ENCODE measurements at regions not wholly inside any gene's neighbourhood (a gene's known extent, or its start where the extent isn't known, plus 50 kb on each side); places are given as distances from the start of the nearest gene placed in this dataset.
"Not testable (repeated sequence)": the region's sequence is repeated elsewhere in the genome, so short reads cannot be mapped to it uniquely, and the experiment has no call there.

GRCh38 chr6:145155873-145156782 is 579.2 kb downstream of the EPM2A start:
- H3K27ac ChIP-seq (ENCODE audit: low read length), result peak overlapping the region; percentile 59

GRCh38 chr6:145158636-145159035 is 576.7 kb downstream of the EPM2A start:
- H3K36me3 ChIP-seq (ENCODE audit: low read depth, low read length); H3K4me2 ChIP-seq (ENCODE audit: low read length); H3K27ac ChIP-seq (ENCODE audit: low read length); intact Hi-C loops (cut with micrococcal nuclease); H3K9me3 ChIP-seq (ENCODE audit: low read length); CTCF ChIA-PET; H3K27me3 ChIP-seq (ENCODE audit: low read length); H3F3A ChIP-seq (ENCODE audit: low read length, unreplicated experiment); H3K79me2 ChIP-seq (ENCODE audit: low read length); H3K9me2 ChIP-seq (replicated peaks; ENCODE audit: low read length); H2AFZ ChIP-seq (ENCODE audit: low read length); POLR2A ChIA-PET (ENCODE audit: unreplicated experiment); DNase-seq; ATAC-seq; BruUV-seq (replicated peaks); H3K9ac ChIP-seq (ENCODE audit: low read length); H3K4me3 ChIP-seq (ENCODE audit: low read length); H4K20me1 ChIP-seq (ENCODE audit: low read length): not testable (repeated sequence)
- H3K4me1 ChIP-seq (ENCODE audit: insufficient read depth, low read length), result peaks cover 14% of the 10 kb centered on the region

More at GRCh38 chr6:145155873-145156782, 579.2 kb downstream of the EPM2A start:
- H4K20me1 ChIP-seq (ENCODE audit: low read length), result no peaks in the 10 kb centered on the region
- no peaks in the 10 kb centered on the region for H3F3A ChIP-seq (ENCODE audit: low read length, unreplicated experiment)
- H3K4me3 ChIP-seq (ENCODE audit: low read length), result no peak overlapping the region
- ChIA-PET POLR2A (ENCODE audit: unreplicated experiment) (no interaction called here), CTCF (no interaction called here)
- H3K9me3 ChIP-seq (ENCODE audit: low read length), result no peaks in the 10 kb centered on the region
- peak overlapping the region; percentile 47 for H3K4me2 ChIP-seq (ENCODE audit: low read length)
- no peaks in the 10 kb centered on the region for H3K27me3 ChIP-seq (ENCODE audit: low read length)
- no peaks in the 10 kb centered on the region for H3K9me2 ChIP-seq (replicated peaks; ENCODE audit: low read length)
- H3K4me1 ChIP-seq (ENCODE audit: insufficient read depth, low read length), result peaks cover 22% of the 10 kb centered on the region
- no peak overlapping the region for H2AFZ ChIP-seq (ENCODE audit: low read length)
- intact Hi-C loops (cut with micrococcal nuclease), result no loop called here
- H3K9ac ChIP-seq (ENCODE audit: low read length), result no peak overlapping the region; the same call in 1 of the 2 replicates
- no peaks in the 10 kb centered on the region for H3K79me2 ChIP-seq (ENCODE audit: low read length)
- TF ChIP-seq EZH2phosphoT487 (IDR thresholded peaks at IDR 0.05; ENCODE audit: borderline replicate concordance, low read length) (no peak), CTCF (conservative IDR thresholded peaks at IDR 0.05; ENCODE audit: low read depth, low read length) (no peak), EZH2 (IDR thresholded peaks at IDR 0.05; ENCODE audit: low read length, unreplicated experiment) (no peak)
- H3K36me3 ChIP-seq (ENCODE audit: low read depth, low read length), result no peaks in the 10 kb centered on the region
- DNase-seq (peak; percentile 62), ATAC-seq (peak; percentile 74)
- no TSS peak for BruUV-seq (replicated peaks)

- H3K9me3 ChIP-seq (ENCODE audit: low read length), result no peaks in the 10 kb centered on the region
- TF ChIP-seq CTCF (conservative IDR thresholded peaks at IDR 0.05; ENCODE audit: low read depth, low read length) (no peak), EZH2phosphoT487 (IDR thresholded peaks at IDR 0.05; ENCODE audit: borderline replicate concordance, low read length) (no peak), EZH2 (IDR thresholded peaks at IDR 0.05; ENCODE audit: low read length, unreplicated experiment) (no peak)
- no peaks in the 10 kb centered on the region for H3K9me2 ChIP-seq (replicated peaks; ENCODE audit: low read length)
- no peak overlapping the region for H3K27ac ChIP-seq (ENCODE audit: low read length)
- ATAC-seq, result no peak
- H3K27me3 ChIP-seq (ENCODE audit: low read length), result no peaks in the 10 kb centered on the region
- H3K4me1 ChIP-seq (ENCODE audit: insufficient read depth, low read length), result peaks cover 14% of the 10 kb centered on the region
- no TSS peak for BruUV-seq (replicated peaks)
- no peaks in the 10 kb centered on the region for H4K20me1 ChIP-seq (ENCODE audit: low read length)
- no peak overlapping the region for H3K4me3 ChIP-seq (ENCODE audit: low read length)
- ChIA-PET CTCF (no interaction called here), POLR2A (ENCODE audit: unreplicated experiment) (no interaction called here)
- intact Hi-C loops (cut with micrococcal nuclease), result no loop called here
- no peak overlapping the region for H3K9ac ChIP-seq (ENCODE audit: low read length)
- H3K79me2 ChIP-seq (ENCODE audit: low read length), result no peaks in the 10 kb centered on the region
- no peak overlapping the region for H3K4me2 ChIP-seq (ENCODE audit: low read length)
- no peak for DNase-seq
- no peaks in the 10 kb centered on the region for H3K36me3 ChIP-seq (ENCODE audit: low read depth, low read length)
- no peaks in the 10 kb centered on the region for H3F3A ChIP-seq (ENCODE audit: low read length, unreplicated experiment)
- H2AFZ ChIP-seq (ENCODE audit: low read length), result no peak overlapping the region
Measured at GRCh38 chr6:145159921-145160320, 575.4 kb downstream of the EPM2A start.

Data from PC-3 (cell line).